Esophagus (tissue), 2 donors: ENCODE measurements at regions not wholly inside any gene's neighbourhood (a gene's known extent, or its start where the extent isn't known, plus 50 kb on each side); places are given as distances from the start of the nearest gene placed in this dataset.

ENCODE experiments used
- H3K27ac ChIP-seq, 2 donors: one replicate each; pipeline ENCODE4 v1.5.1; 2013; ENCODE audit warnings: low read depth in 2 of 2, mild to moderate bottlenecking in 2 of 2, inconsistent platforms in 1 of 2, low read length in 1 of 2, moderate library complexity in 1 of 2
- H3K27me3 ChIP-seq, 2 donors: one replicate each; pipeline ENCODE4 v1.6.1; 2013; ENCODE audit warnings: low read length in 2 of 2, control low read depth in 1 of 2, mild to moderate bottlenecking in 1 of 2; ENCODE audit not compliant: insufficient read depth in 2 of 2, control insufficient read depth in 1 of 2
- H3K36me3 ChIP-seq, 2 donors: one replicate each; pipeline ENCODE4 v1.6.1; 2013; ENCODE audit warnings: low read length in 1 of 2; ENCODE audit not compliant: control insufficient read depth in 2 of 2, insufficient read depth in 2 of 2
- H3K4me1 ChIP-seq, 2 donors: one replicate each; pipeline ENCODE4 v1.6.1; 2013; ENCODE audit warnings: low read length in 1 of 2; ENCODE audit not compliant: control insufficient read depth in 2 of 2, insufficient read depth in 2 of 2
- H3K4me3 ChIP-seq, 2 donors: one replicate each; pipeline ENCODE4 v1.5.1; 2013; ENCODE audit warnings: low read length in 2 of 2, mild to moderate bottlenecking in 2 of 2, low read depth in 1 of 2, moderate library complexity in 1 of 2
- H3K9me3 ChIP-seq, 2 donors: one replicate each; pipeline ENCODE4 v1.6.1; 2013; ENCODE audit warnings: mild to moderate bottlenecking in 2 of 2, low read depth in 1 of 2, low read length in 1 of 2, moderate library complexity in 1 of 2; ENCODE audit not compliant: control insufficient read depth in 2 of 2, insufficient read depth in 1 of 2
- whole genome bisulfite sequencing, 2 donors: extraction: QIAGEN DNeasy Blood & Tissue Kit; methylation state at CpG; one replicate each; pipeline ENCODE4 v1.1.7; 2013; 5-methylcytosine and 5-hydroxymethylcytosine counted together
- donor health status: healthy with polysubstance abuse.
- donor health status: Bipolar disorder and iron deficiency.

- no peaks in the 10 kb centered on the region for H3K36me3 ChIP-seq
- H3K9me3 ChIP-seq = no peaks in the 10 kb centered on the region
- WGBS, 2 donors = 73 to 91% methylated on average over 1 of the region's 1 CpG
- H3K4me3 ChIP-seq = no peak overlapping the region
- no peaks in the 10 kb centered on the region for H3K27me3 ChIP-seq
- no peaks in the 10 kb centered on the region for H3K4me1 ChIP-seq
- H3K27ac ChIP-seq = no peak overlapping the region
Measured at GRCh38 chr5:114305402-114306207, 56.3 kb upstream of the KCNN2 start.

DNA sequence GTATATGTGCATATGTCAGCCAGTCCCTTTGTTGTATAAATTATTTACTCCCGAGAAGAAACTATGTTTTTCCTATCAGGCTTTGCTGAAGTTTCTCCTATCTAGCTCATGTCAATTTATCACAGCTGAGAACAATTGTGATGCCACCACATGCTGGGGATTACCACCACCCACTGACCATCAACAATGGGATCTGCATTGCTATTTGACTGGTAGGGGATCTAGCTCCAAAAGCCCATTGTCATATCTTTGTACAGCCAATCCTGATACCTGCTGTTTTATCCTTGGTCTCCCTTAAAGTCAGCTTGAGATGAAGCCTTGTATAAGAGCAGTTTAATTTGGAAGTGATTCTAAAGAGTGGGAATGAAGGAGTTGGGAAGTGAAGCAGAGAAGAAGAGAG, 53.9 kb upstream of the KCNN2 start:
- Histone ChIP-seq H3K9me3 (no peaks in the 10 kb centered on the region), H3K27ac (no peak overlapping the region), H3K4me1 (no peaks in the 10 kb centered on the region), H3K27me3 (no peaks in the 10 kb centered on the region), H3K4me3 (no peak overlapping the region), H3K36me3 (no peaks in the 10 kb centered on the region)
- WGBS, 2 donors = 52 to 57% methylated on average over 1 of the region's 1 CpG

GRCh38 chr5:114308508-114308907, 53.4 kb upstream of the KCNN2 start:
- H3K4me3 ChIP-seq = no peak overlapping the region
- H3K36me3 ChIP-seq = no peaks in the 10 kb centered on the region
- H3K4me1 ChIP-seq = no peaks in the 10 kb centered on the region
- no peaks in the 10 kb centered on the region for H3K27me3 ChIP-seq
- H3K9me3 ChIP-seq = no peaks in the 10 kb centered on the region
- H3K27ac ChIP-seq = no peak overlapping the region
- 98 to 100% methylated on average over 1 of the region's 1 CpG for WGBS, 2 donors

DNA sequence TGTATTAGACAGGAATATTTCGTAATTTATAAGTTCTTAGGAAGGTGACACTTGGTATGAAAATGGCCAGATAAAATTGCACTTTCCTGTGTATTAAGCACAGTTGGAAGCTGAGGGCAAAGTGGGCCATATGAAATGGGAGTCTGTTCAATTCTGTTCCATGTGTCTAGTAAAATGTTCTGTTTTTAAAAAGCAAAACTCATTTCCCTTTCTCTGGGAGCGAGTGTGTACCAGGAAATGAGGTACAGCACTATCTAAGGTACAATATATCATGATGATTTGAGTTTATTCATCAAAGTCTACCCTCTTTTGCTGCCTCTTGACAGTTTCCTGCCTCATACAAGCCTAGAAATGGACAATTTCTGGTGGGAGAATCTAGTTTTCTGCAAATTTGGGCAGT, 51.2 kb upstream of the KCNN2 start:
- 71 to 75% methylated on average over 2 of the region's 2 CpGs for WGBS, 2 donors
- H3K4me1 ChIP-seq = no peaks in the 10 kb centered on the region

GRCh38 chr5:114311281-114311680, 50.6 kb upstream of the KCNN2 start:
- WGBS, 2 donors = 62 to 75% methylated on average over 2 of the region's 2 CpGs
- Histone ChIP-seq H3K4me3 (no peak overlapping the region), H3K9me3 (no peaks in the 10 kb centered on the region), H3K27ac (no peak overlapping the region), H3K27me3 (no peaks in the 10 kb centered on the region), H3K4me1 (no peaks in the 10 kb centered on the region), H3K36me3 (no peaks in the 10 kb centered on the region)

More for the DNA sequence above, 51.2 kb upstream of the KCNN2 start:
- no peaks in the 10 kb centered on the region for H3K27me3 ChIP-seq
- H3K36me3 ChIP-seq = no peaks in the 10 kb centered on the region
- H3K4me3 ChIP-seq = no peak overlapping the region
- no peaks in the 10 kb centered on the region for H3K9me3 ChIP-seq
- H3K27ac ChIP-seq = no peak overlapping the region

DNA sequence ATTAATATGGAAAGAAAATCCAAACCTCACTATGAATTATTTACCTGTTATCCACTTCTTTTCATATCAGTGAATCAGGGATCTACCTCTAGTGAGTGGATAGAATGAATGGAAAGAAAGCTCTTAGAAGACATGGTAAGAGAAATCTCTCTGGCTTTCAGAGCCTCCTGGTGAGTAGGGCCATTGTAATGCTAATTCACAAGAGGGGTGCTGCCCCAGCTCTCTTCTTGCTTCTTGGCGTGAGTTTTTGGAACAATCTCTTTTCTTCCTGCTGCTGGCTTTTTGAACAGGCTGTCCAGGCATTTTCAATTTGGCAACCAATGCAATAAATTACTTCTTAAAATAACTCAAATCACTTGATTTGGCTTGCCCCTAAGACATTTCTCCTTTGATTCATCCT, 49.9 kb upstream of the KCNN2 start:
- no peak overlapping the region for H3K4me3 ChIP-seq
- no peaks in the 10 kb centered on the region for H3K36me3 ChIP-seq
- H3K27me3 ChIP-seq = no peaks in the 10 kb centered on the region
- H3K9me3 ChIP-seq = no peaks in the 10 kb centered on the region
- no peak overlapping the region for H3K27ac ChIP-seq
- no peaks in the 10 kb centered on the region for H3K4me1 ChIP-seq
- WGBS, 2 donors = 20 to 59% methylated on average over 1 of the region's 1 CpG
